KOPT-K1 (cell line): ENCODE measurements at regions not wholly inside any gene's neighbourhood (a gene's known extent, or its start where the extent isn't known, plus 50 kb on each side); places are given as distances from the start of the nearest gene placed in this dataset.

Experiments
- H3K27ac ChIP-seq: fragments of 200-600 bp; sonication (generic); 2 replicates; pipeline ENCODE4 v1.5.1; 2016; ENCODE audit warnings: antibody characterized with exemption, mild to moderate bottlenecking, low read depth, low read length; ENCODE audit not compliant: poor library complexity, severe bottlenecking
- H3K36me3 ChIP-seq: fragments of 200-600 bp; sonication (generic); 2 replicates; pipeline ENCODE4 v1.5.1; 2017; ENCODE audit warnings: antibody characterized with exemption, mild to moderate bottlenecking, low read length, moderate library complexity; ENCODE audit not compliant: insufficient read depth
- H3K9me3 ChIP-seq: fragments of 200-600 bp; sonication (generic); 2 replicates; pipeline ENCODE4 v1.5.1; 2017; ENCODE audit warnings: antibody characterized with exemption, low read length, mild to moderate bottlenecking; ENCODE audit not compliant: insufficient read depth, poor library complexity, severe bottlenecking

DNA sequence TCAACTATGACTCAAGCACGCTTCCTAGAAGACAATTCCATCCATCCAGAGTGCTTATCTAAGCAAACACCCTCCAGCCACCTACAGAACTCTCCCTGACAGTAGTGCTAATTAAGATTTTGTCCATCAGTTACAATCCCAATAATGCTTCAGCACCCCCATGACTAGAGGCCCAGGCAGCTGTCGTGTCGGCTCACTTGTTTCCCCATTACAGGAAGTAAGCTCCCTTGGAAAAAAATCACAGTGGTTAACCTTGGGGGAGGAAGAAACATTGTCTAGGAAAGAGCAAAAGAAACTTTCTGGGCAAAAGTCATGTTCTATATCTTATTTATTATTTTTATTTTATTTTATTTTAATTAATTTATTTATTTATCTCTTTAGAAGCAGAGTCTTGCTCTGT lies 108.8 kb upstream of the LPAR1 start:
- Histone ChIP-seq H3K9me3 (no peaks in the 10 kb centered on the region), H3K27ac (no peak overlapping the region), H3K36me3 (no peaks in the 10 kb centered on the region)

DNA sequence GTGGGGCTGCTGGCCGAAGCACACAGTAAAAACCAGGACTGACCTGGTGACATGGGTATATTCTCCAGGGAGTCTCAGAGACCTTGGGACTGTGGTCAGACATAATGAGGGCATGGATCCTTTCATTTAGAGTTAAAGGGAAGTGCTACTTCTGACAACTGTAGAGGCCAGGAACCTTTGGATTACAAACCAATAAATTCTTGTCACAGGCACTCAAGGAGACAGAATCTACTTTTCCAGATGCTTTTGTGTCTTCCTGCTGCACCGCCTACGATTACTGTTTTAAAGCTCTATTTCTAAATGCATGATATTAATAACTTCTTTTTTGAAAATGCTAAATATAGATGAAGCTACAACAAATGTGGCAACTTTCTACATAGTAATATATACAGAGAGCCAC lies 106.5 kb upstream of the LPAR1 start:
- H3K36me3 ChIP-seq: no peaks in the 10 kb centered on the region
- H3K9me3 ChIP-seq: no peaks in the 10 kb centered on the region
- H3K27ac ChIP-seq: no peak overlapping the region

DNA sequence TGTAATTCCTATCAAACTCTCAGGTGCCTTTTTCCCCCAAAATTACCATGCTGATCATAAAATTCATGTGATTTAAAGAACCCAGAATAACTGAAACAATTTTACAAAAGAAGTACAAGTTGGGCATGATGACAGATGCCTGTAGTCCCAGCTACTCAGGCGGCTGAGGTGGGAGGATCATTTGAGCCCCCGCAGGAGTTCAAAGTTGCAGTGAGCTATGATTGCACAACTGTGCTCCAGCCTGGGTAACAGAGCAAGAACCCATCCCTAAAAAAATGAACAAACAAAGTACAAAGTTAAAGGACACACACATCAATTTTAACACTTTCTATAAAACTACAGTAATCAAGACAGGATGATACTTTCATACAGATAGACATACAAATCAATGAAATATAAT lies 97.9 kb upstream of the LPAR1 start:
- peaks cover 7% of the 10 kb centered on the region for H3K9me3 ChIP-seq
- no peak overlapping the region for H3K27ac ChIP-seq
- H3K36me3 ChIP-seq: no peaks in the 10 kb centered on the region

DNA sequence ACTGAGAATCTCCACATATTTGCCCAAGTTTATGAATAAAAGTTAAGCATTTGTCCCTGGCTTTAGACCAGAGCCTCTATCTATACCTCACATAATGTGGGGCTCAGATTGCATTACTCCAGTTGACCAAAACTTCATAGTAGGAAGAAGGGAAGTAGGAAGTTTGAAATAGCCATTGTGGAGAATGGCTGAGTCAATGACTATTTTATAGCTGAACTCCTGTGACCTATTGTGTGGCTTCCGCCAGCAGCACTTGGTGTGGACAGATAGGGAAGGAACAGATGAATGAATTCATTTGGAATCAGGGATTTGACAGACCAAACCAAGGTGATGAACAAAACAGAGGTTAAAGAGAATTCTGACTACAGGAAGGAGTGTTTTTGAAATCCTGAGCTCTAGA lies 92.9 kb upstream of the LPAR1 start:
- peaks cover 7% of the 10 kb centered on the region for H3K9me3 ChIP-seq
- H3K36me3 ChIP-seq: no peaks in the 10 kb centered on the region
- H3K27ac ChIP-seq: no peak overlapping the region

DNA sequence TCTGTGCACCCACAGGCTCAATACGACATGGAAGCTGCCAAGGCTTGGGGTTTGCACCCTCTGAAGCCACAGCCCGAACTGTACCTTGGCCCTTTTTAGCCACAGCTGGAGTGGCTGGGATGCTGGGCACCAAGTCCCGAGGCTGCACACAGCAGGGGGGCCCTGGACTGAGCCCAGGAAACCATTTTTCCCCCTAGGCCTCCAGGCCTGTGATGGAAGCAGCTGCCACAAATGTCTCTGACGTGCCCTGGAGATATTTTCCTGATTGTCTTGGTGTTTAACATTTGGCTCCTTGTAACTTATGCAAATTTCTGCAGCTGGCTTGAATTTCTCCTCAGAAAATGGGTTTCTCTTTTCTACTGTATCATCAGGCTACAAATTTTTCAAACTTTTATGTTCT lies 82.3 kb upstream of the LPAR1 start:
- Histone ChIP-seq H3K9me3 (peaks cover 16% of the 10 kb centered on the region), H3K27ac (no peak overlapping the region), H3K36me3 (no peaks in the 10 kb centered on the region)

DNA sequence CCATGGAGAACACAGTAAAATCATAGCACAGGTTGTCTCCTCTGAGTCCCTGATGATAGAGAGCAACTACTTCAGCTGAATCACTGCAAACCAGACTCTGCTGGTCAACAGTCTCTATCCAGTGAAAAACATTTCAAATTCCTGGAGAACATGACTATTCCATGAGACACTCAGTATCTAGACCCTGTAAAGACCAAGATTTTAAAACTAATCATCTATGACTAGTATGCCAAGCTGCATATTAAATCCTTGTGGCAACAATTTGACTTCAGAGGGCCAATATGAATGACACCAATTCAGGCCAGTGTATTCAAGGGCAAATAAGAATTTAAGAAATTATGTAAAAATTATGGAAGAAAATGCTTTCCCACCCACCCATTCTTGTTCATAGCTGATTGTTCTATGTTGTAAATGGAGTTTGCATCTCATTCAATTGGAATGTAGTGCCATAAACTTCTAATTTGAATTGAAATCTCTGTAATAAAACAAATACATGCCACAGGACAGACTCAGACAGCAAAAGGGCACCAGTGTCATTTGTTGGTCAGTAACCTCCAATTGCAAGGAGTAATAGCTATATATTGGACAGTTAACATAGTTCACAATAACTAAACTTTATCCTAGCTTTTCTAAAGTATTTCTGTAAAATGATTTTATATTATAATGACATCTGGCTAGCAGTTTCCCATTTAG lies 80.1 kb upstream of the LPAR1 start:
- Histone ChIP-seq H3K36me3 (no peaks in the 10 kb centered on the region), H3K27ac (no peak overlapping the region), H3K9me3 (peaks cover 16% of the 10 kb centered on the region)

DNA sequence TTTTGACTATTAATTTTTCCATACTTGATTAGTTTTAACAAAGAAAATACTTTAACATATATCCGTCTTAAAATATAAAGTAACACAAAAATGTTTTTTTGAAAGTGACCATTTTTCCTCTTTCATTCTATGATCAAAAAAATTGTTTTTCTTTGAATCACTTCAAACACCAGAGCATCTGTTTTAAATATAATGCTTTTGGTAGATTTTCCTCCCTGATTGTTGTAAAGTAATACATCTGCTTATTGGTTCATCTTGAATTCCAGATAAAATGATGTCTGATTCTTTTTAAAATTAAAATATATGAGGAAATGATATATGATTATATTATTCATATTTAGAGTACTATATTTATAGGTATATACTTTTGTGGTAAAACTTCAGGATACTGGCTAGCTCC lies 76.2 kb upstream of the LPAR1 start:
- H3K36me3 ChIP-seq: no peaks in the 10 kb centered on the region
- H3K27ac ChIP-seq: no peak overlapping the region
- peaks cover 3% of the 10 kb centered on the region for H3K9me3 ChIP-seq

DNA sequence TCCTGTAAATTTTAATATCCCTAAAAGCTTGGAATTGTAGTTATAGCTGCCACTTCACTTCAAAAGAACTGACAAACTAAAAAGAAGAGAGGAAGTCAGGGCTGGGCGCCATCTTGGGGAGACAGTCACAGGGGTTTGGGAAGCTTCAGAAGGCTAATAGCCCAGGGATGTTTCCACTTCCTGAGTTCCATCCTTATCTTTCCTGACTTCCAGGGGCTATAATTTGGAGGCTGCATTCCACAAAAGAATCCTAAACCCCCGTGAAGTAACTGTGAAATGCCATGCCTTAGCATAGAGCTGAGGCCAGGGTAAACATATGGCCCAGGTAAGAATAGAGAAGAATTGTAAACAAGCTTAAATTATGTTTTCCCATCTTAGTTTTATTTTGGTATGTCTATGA lies 75.4 kb upstream of the LPAR1 start:
- H3K27ac ChIP-seq: no peak overlapping the region
- H3K36me3 ChIP-seq: no peaks in the 10 kb centered on the region
- no peaks in the 10 kb centered on the region for H3K9me3 ChIP-seq

DNA sequence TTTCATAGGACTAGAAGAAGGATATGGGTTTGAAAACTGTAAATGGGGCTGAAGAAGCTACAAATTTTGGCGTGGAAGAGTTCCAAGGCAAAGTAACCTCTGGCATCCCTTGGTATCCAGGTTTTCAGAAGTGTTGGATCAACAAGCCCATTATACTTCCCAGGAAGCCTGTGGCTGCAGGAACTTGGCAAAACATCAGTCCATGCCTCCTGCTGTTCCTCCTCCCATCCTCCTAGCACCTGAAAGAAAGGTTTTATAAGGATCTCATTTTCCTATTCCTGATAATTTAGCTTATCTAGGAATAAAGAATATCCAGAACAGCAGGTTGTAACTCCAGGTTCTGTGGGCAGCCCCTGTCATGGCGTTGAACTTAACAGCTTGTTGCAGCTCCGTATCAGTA lies 72.5 kb upstream of the LPAR1 start:
- Histone ChIP-seq H3K27ac (peak overlapping the region; percentile 6), H3K36me3 (no peaks in the 10 kb centered on the region)

DNA sequence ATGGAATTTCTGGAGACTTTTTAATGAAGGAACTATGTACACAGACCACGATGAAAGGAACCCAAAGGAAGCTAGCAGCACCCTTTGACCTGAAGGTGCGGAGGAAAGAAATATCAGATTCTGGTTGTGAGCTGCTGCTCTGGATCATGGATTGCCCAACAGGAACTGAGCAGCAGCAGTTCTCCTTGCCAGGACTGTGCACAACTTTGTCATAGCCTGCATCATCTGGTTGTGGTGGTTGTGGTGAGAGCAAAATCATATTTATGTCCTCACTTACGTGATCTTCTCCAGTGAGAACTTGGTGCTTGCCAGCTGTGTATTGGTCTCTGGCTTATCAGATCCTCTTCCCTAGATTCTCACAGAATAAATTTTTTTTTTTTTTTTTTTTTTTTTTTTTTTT lies 70.7 kb upstream of the LPAR1 start:
- peak overlapping the region; percentile 87 for H3K27ac ChIP-seq
- H3K9me3 ChIP-seq: no peaks in the 10 kb centered on the region
- H3K36me3 ChIP-seq: no peaks in the 10 kb centered on the region

More for the DNA sequence above, 72.5 kb upstream of the LPAR1 start:
- no peaks in the 10 kb centered on the region for H3K9me3 ChIP-seq

DNA sequence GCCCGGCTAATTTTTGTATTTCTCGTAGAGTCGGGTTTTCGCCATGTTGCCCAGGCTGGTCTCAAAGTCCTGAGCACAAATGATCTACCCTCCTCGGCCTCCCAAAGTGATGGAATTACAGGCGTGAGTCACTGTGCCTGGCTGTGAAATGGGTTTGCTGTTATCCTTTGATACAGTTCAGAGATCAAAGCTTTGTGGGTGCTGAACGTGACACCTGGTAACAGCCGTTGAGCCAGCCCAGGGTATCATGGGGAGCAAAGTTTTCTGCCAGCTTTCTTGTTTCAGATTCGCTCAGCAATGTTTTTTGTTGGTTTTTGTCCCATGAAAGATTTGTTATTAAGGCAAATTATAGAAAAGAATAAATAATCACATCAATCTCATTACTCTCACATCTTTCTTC lies 68.9 kb upstream of the LPAR1 start:
- Histone ChIP-seq H3K36me3 (no peaks in the 10 kb centered on the region), H3K9me3 (no peaks in the 10 kb centered on the region), H3K27ac (peak overlapping the region; percentile 87)

DNA sequence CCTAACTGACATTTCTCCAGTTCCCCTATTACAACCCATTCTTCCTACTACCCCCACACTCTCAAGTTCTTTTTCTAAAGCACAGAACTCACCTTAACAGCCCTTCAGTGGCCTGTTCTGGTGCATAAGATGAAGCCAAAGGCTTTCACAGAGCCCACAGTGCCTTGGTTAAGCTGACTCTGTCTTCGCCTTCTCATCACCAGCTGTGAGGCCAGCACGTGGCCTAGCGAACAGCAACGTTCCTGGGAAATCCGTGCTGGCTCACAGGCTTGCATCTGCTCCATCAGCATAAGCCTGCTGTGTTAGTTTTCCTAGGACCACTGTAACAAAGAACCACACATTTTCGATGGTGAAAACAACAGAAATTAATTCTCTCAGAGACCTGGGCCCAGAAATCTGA lies 67.9 kb upstream of the LPAR1 start:
- H3K27ac ChIP-seq: peak overlapping the region; percentile 87
- no peaks in the 10 kb centered on the region for H3K36me3 ChIP-seq
- no peaks in the 10 kb centered on the region for H3K9me3 ChIP-seq

DNA sequence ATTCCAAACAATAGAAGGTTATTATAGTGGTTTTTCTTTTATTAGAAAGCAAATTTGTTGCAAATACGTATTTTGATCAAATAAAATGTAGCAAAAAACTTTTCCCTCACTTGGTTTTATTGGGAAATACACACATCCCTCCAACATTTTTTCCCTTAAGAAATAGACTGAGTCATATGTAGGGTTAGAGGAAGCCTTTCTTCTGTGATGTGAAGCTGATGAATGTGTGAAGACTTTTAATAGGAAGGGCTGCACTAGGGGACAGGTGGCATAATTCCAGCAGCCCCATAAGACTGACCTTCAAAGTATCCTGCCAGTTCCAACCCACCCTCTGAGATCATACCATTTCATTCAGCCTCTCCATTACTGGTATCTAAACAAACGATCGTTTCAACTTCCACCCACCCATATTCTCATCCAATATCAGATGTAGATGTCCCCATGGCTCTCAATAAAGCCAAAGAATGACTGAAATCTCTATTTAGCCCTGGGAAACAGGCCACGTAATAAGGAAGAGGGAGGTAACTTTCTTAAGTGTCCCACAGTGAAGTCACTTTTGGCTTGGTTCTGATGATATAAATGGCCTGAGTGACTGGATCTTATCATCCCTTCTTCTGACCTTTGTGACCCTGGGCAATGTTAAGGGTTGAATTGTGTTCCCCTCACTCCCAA lies 64.7 kb upstream of the LPAR1 start:
- Histone ChIP-seq H3K27ac (no peak overlapping the region), H3K9me3 (no peaks in the 10 kb centered on the region), H3K36me3 (no peaks in the 10 kb centered on the region)

DNA sequence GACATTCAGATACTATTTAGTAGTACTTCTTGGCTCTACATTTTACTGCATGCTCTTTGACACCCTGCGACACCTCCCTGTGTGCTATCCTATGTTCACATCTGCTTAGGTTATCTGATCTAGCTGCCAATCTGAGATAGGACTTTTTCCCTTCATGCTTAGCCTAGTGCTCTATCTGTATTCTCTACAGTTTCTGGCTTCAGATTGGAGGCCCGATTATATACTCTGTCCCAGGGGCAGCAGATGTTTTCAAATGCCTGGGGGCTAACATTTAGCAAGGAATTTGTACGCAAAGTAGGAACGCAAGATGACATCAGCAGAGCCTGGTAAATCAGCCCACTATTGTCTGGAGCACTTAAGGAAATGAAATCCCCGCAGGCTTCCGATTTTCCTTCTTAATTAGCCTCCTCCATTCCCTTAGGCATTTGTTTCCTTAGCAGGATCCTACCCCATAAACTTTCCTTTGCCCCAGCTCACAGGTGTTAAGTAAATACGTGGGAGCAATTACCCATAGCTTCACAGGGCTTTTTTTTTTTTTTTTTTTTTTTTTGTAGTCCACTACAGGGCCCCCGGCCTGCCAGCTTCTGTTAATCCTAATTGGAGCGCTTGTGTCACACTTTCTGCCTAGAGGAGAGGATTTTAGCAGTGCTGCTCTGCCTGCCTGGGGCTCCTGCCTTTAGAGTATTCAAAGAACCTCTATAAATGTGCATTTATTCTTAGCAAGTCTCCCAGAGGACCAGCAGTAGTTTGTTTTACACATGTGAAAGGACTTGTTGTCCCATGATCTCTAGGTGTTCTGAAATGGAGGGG lies 61.1 kb upstream of the LPAR1 start:
- no peaks in the 10 kb centered on the region for H3K9me3 ChIP-seq
- H3K27ac ChIP-seq: no peak overlapping the region
- no peaks in the 10 kb centered on the region for H3K36me3 ChIP-seq

DNA sequence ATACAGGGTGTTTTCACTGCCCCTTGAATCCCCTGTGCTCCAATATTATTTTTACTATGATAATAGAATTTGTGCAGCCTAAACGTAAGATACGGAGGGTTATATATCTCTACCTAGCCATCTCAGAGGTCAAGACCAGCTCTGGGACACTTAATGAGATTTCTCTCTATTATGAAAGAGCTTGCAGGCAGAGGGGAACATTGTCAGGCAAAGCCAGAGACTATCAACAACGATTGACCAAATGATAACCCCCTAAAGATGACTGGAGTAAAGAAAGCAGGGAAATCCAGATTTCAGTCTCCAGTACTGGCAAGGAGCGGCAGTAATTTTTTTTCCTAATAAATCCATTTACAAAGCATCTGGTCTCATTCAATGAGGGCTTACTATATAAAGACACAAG lies 59.8 kb upstream of the LPAR1 start:
- no peak overlapping the region for H3K27ac ChIP-seq
- no peaks in the 10 kb centered on the region for H3K36me3 ChIP-seq
- no peaks in the 10 kb centered on the region for H3K9me3 ChIP-seq
